ENCODE measurements at regions not wholly inside any gene's neighbourhood (a gene's known extent, or its start where the extent isn't known, plus 50 kb on each side); places are given as distances from the start of the nearest gene placed in this dataset.

GRCh38 chr7:86262781-86263180 lies 380.9 kb upstream of the GRM3 start:
- no peak for DNase-seq (ENCODE audit: low read depth)
- H3K4me3 ChIP-seq (ENCODE audit: low read depth, low read length), result no peak overlapping the region
- TF ChIP-seq, protein P1, sequence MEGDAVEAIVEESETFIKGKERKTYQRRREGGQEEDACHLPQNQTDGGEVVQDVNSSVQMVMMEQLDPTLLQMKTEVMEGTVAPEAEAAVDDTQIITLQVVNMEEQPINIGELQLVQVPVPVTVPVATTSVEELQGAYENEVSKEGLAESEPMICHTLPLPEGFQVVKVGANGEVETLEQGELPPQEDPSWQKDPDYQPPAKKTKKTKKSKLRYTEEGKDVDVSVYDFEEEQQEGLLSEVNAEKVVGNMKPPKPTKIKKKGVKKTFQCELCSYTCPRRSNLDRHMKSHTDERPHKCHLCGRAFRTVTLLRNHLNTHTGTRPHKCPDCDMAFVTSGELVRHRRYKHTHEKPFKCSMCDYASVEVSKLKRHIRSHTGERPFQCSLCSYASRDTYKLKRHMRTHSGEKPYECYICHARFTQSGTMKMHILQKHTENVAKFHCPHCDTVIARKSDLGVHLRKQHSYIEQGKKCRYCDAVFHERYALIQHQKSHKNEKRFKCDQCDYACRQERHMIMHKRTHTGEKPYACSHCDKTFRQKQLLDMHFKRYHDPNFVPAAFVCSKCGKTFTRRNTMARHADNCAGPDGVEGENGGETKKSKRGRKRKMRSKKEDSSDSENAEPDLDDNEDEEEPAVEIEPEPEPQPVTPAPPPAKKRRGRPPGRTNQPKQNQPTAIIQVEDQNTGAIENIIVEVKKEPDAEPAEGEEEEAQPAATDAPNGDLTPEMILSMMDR (conservative IDR thresholded peaks at IDR 0.05; ENCODE audit: low read depth, low read length), result no peak

DNA sequence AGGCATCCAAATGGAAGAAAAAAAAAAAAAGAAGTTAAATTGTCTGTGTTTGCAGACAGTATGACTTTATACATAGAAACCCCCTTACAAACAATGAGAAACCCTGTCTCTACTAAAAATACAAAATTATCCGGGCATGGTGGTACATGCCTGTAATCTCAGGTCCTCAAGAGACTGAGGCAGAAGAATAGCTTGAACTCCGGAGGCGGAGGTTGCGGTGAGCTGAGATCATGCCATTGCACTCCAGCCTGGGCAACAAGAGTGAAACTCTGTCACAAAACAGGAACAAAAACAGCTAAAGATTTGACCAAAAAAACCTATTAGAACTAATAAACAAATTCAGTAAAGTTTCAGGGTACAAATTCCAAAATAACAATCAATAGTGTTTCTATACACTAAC lies 385.8 kb upstream of the GRM3 start:
- TF ChIP-seq, protein P1 (conservative IDR thresholded peaks at IDR 0.05; ENCODE audit: low read depth, low read length), result no peak
- no peak overlapping the region for H3K4me3 ChIP-seq (ENCODE audit: low read depth, low read length)
- DNase-seq (ENCODE audit: low read depth), result no peak

- DNase-seq (ENCODE audit: low read depth), result no peak
- H3K4me3 ChIP-seq (ENCODE audit: low read depth, low read length), result no peak overlapping the region
- TF ChIP-seq, protein P1 (conservative IDR thresholded peaks at IDR 0.05; ENCODE audit: low read depth, low read length), result no peak
Observed at GRCh38 chr7:86252406-86252805, 391.3 kb upstream of the GRM3 start.

GRCh38 chr7:86248977-86249376 lies 394.7 kb upstream of the GRM3 start:
- TF ChIP-seq, protein P1 (conservative IDR thresholded peaks at IDR 0.05; ENCODE audit: low read depth, low read length), result no peak
- no peak overlapping the region for H3K4me3 ChIP-seq (ENCODE audit: low read depth, low read length)
- DNase-seq (ENCODE audit: low read depth), result no peak

DNA sequence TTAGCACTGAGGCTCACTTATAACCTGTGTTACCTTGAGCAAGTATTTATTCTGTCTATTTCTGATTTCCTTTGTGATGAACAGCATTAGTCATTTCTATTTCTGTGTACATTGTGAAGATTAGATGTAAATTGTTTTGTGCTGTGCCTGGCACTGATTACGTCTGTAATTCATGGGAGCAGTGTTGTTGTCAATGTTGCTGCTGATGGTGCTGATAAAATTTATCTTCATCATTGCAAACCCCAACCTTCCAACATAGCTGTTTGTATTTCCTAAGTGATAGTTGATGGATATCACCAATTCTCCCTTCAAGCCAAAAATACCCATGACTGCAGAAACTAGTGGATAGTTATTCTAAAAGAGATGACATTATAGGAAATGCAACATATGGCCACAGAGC lies 400.5 kb upstream of the GRM3 start:
- H3K4me3 ChIP-seq (ENCODE audit: low read depth, low read length), result no peak overlapping the region
- DNase-seq (ENCODE audit: low read depth), result no peak
- TF ChIP-seq, protein P1 (conservative IDR thresholded peaks at IDR 0.05; ENCODE audit: low read depth, low read length), result no peak

DNA sequence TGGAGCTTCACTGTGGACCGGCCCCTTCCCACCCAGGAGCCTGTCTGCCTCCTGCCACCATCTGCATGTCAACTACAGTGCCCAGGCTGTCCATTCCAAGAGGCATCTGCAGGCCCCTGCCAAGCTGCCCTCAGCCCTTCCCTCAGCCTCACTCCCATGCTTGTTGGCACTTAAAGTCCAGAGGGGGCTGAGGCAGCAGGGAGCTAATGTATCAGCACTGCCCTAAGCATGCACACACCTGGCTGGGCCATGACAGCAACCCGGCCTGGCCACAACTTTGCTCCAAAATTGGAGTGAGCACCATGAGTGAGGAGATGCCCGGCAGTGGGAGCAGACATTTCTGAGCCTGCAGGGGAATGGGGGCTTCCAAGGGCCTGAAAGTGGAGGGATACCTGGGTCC lies 417.5 kb upstream of the GRM3 start:
- TF ChIP-seq, protein P1 (conservative IDR thresholded peaks at IDR 0.05; ENCODE audit: low read depth, low read length), result no peak
- DNase-seq (ENCODE audit: low read depth), result no peak
- H3K4me3 ChIP-seq (ENCODE audit: low read depth, low read length), result no peak overlapping the region

DNA sequence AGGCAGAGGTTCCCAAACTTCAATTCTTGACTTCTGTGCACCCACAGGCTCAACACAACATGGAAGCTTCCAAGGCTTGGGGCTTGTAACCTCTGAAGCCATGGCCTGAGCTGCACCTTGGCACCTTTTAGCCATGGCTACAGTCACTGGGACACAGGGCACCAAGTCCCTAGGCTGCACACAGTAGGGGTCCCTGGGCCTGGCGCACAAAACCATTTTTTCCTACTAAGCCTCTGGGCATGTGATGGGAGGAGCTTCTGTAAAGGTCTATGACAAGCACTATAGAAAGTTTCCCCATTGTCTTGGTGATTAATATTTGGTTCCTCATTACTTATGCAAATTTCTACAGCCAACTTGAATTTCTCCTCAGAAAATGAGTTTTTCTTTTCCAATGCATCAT lies 420.9 kb upstream of the GRM3 start:
- no peak overlapping the region for H3K4me3 ChIP-seq (ENCODE audit: low read depth, low read length)
- TF ChIP-seq, protein P1 (conservative IDR thresholded peaks at IDR 0.05; ENCODE audit: low read depth, low read length), result no peak
- no peak for DNase-seq (ENCODE audit: low read depth)

Data from epithelial cell of proximal tubule (primary cell).